Gastrocnemius medialis (tissue), 4 donors: ENCODE measurements at regions not wholly inside any gene's neighbourhood (a gene's known extent, or its start where the extent isn't known, plus 50 kb on each side); places are given as distances from the start of the nearest gene placed in this dataset.

Experiments used
- ATAC-seq, 2 donors: fragments of 150-250 bp; one replicate each; pipeline ENCODE4 v1.9.1; 2016
- DNase-seq, 2 donors: peaks; one replicate each; pipeline ENCODE4 v3.0.0-alpha.2; 2019
- H3K27ac ChIP-seq, 4 donors: fragments of 200-600 bp; sonication (generic); 1 replicate in 1 of 4; 2 replicates in 3 of 4; pipeline ENCODE4 v1.5.1; 2016 to 2018; ENCODE audit warnings: mild to moderate bottlenecking in 2 of 4, moderate library complexity in 1 of 4
- H3K27me3 ChIP-seq, 3 donors: fragments of 200-600 bp; sonication (generic) in 2 of 3; 1 replicate in 1 of 3; 2 replicates in 2 of 3; pipeline versions ENCODE4 v1.5.1 to v1.6.0; 2016 to 2019; ENCODE audit warnings: mild to moderate bottlenecking in 1 of 3, moderate library complexity in 1 of 3
- H3K36me3 ChIP-seq, 2 donors: fragments of 200-600 bp; sonication (generic) in 1 of 2; one replicate each; pipeline ENCODE4 v1.5.1; 2017 to 2018
- H3K4me1 ChIP-seq, 2 donors: fragments of 200-600 bp; sonication (generic) in 1 of 2; one replicate each; pipeline ENCODE4 v1.5.1; 2016 to 2017; ENCODE audit warnings: mild to moderate bottlenecking in 2 of 2
- H3K4me3 ChIP-seq, 4 donors: fragments of 200-600 bp; sonication (generic) in 3 of 4; 1 replicate in 1 of 4; 2 replicates in 3 of 4; pipeline ENCODE4 v1.5.1; 2016 to 2019; ENCODE audit warnings: mild to moderate bottlenecking in 2 of 4
- H3K9me3 ChIP-seq, 3 donors: fragments of 200-600 bp; sonication (generic) in 2 of 3; 1 replicate in 1 of 3; 2 replicates in 2 of 3; pipeline ENCODE4 v1.5.1; 2016 to 2019
- CTCF ChIP-seq, 5 experiments: fragments of 450-650 bp in 3 of 5; fragments of 200-600 bp in 2 of 5; sonication (generic) in 2 of 5; IDR thresholded peaks in 4 of 5; conservative IDR thresholded peaks in 1 of 5; 1 replicate in 4 of 5; 2 replicates in 1 of 5; pipeline ENCODE4 v1.5.1; 2016 to 2019; ENCODE audit warnings: antibody characterized with exemption in 5 of 5, mild to moderate bottlenecking in 3 of 5, moderate library complexity in 3 of 5
- POLR2A ChIP-seq, 2 donors: fragments of 450-650 bp; IDR thresholded peaks; one replicate each; pipeline ENCODE4 v1.6.1; 2017; ENCODE audit warnings: antibody characterized with exemption in 2 of 2, mild to moderate bottlenecking in 2 of 2, moderate library complexity in 2 of 2
- in situ Hi-C, 4 donors: fragments of 200-750 bp; cut with MboI; loops; one replicate each; pipeline versions ENCODE4 v1.15.0 to v1.8.0; 2017; ENCODE audit warnings: low sequenced_read_pairs in 4 of 4
- intact Hi-C: fragments of 100-400 bp; cut with DNase I; formaldehyde crosslinking; loops from one replicate; pipeline ENCODE4 v1.15.1; 2023; ENCODE audit warnings: low total_unique reads

DNA sequence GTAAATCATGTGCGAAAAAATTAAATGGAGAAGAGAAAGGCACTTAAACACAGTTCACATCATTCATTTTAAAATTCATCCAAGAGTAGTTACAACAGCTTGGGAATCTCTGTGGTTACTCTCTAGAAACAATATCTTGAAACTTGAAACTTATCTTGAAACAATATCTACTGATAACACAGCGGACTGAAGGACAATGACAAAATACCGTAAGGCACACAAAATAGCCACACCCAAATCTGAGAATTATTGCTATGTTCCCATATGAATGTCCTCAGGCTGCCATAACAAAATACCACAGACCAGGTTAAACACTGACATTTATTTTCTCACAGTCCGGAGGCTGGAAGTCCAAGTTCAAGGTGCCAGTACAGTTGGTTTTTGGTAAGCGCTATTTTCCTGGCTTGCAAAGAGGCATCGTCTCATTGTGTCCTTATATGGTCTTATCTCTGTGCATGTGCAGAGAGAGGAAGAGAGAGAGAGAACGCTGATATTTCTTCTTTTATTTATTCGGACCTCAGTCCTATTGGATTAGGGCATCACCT lies 122.5 kb upstream of the BTBD3 start:
- ATAC-seq (no peak), DNase-seq (no peak)
- no peak for TF ChIP-seq CTCF (IDR thresholded peaks at IDR 0.05 in 4 of 5, conservative IDR thresholded peaks at IDR 0.05 in 1 of 5)
- no peak for TF ChIP-seq POLR2A (IDR thresholded peaks at IDR 0.05)
- intact Hi-C loops (no loop called here), in situ Hi-C loops (no loop called here)
- H3K9me3 ChIP-seq = no peaks in the 10 kb centered on the region
- H3K27me3 ChIP-seq = no peaks in the 10 kb centered on the region
- H3K4me3 ChIP-seq = no peak overlapping the region
- no peak overlapping the region for H3K27ac ChIP-seq
- no peaks in the 10 kb centered on the region for H3K4me1 ChIP-seq
- no peaks in the 10 kb centered on the region for H3K36me3 ChIP-seq

GRCh38 chr20:11796026-11796425 lies 121.7 kb upstream of the BTBD3 start:
- no peak overlapping the region for H3K27ac ChIP-seq
- H3K36me3 ChIP-seq = no peaks in the 10 kb centered on the region
- no peak for TF ChIP-seq CTCF (IDR thresholded peaks at IDR 0.05 in 4 of 5, conservative IDR thresholded peaks at IDR 0.05 in 1 of 5)
- TF ChIP-seq POLR2A (IDR thresholded peaks at IDR 0.05) = no peak
- ATAC-seq (no peak), DNase-seq (no peak)
- no peaks in the 10 kb centered on the region for H3K27me3 ChIP-seq
- intact Hi-C loops (no loop called here), in situ Hi-C loops (no loop called here)
- H3K9me3 ChIP-seq = no peaks in the 10 kb centered on the region
- H3K4me1 ChIP-seq = no peaks in the 10 kb centered on the region
- H3K4me3 ChIP-seq = no peak overlapping the region

DNA sequence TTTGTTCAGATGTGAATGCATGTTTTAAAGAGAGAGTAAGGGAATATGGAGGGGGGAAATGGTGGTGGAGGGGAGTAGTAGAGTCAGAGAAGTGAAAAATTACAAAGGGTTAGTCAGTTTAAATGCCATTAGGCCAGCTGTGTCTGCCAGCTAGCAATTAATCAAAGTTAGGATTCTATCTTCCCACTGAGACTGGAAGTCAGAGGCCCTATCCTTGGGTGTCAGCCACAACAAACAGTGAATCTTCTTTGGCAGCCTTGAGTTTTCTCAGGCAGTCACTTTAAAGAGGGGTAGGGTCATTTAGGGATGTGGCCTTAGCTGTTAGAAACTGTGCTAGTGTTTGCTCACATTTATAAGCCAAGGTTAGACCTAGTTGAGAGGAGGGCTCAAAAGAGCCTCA lies 120.5 kb upstream of the BTBD3 start:
- in situ Hi-C loops (no loop called here), intact Hi-C loops (no loop called here)
- H3K9me3 ChIP-seq = no peaks in the 10 kb centered on the region
- TF ChIP-seq POLR2A (IDR thresholded peaks at IDR 0.05) = no peak
- no peak for TF ChIP-seq CTCF (IDR thresholded peaks at IDR 0.05 in 4 of 5, conservative IDR thresholded peaks at IDR 0.05 in 1 of 5)
- DNase-seq (no peak), ATAC-seq (no peak)
- no peak overlapping the region for H3K27ac ChIP-seq
- H3K27me3 ChIP-seq = no peaks in the 10 kb centered on the region
- H3K36me3 ChIP-seq = no peaks in the 10 kb centered on the region
- H3K4me3 ChIP-seq = no peak overlapping the region
- no peaks in the 10 kb centered on the region for H3K4me1 ChIP-seq

DNA sequence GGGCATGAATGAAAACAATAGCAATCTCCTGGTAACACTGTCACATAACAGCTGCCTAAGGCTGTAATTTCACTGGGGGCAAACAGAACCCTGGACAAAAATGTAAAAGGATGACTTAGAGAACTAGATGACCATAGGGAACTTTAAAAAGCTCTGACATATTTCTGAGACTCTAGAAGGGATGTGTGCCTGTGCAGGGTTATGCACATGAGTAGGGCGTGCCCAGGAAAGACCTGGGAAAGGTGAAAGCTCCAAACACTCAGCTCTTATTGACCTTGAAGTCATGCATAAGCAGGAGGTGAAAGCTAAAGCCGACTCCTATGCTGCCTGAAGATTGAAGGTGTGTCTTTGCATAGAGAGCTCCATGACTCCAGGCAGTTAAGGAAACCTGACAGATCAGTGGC lies 118.4 kb upstream of the BTBD3 start:
- no peaks in the 10 kb centered on the region for H3K4me1 ChIP-seq
- H3K36me3 ChIP-seq = no peaks in the 10 kb centered on the region
- in situ Hi-C loops (no loop called here), intact Hi-C loops (no loop called here)
- H3K4me3 ChIP-seq = no peak overlapping the region
- no peak overlapping the region for H3K27ac ChIP-seq
- TF ChIP-seq CTCF (IDR thresholded peaks at IDR 0.05 in 4 of 5, conservative IDR thresholded peaks at IDR 0.05 in 1 of 5) (no peak), POLR2A (IDR thresholded peaks at IDR 0.05) (no peak)
- DNase-seq (no peak), ATAC-seq (no peak)
- no peaks in the 10 kb centered on the region for H3K9me3 ChIP-seq
- H3K27me3 ChIP-seq = no peaks in the 10 kb centered on the region
